NCI-H446 (cell line): ENCODE measurements at regions not wholly inside any gene's neighbourhood (a gene's known extent, or its start where the extent isn't known, plus 50 kb on each side); places are given as distances from the start of the nearest gene placed in this dataset.

ENCODE experiments used
- DNase-seq, 2 experiments: peaks; one replicate each; lab custom pipeline; 2025; lab: John Stamatoyannopoulos, UW

DNA sequence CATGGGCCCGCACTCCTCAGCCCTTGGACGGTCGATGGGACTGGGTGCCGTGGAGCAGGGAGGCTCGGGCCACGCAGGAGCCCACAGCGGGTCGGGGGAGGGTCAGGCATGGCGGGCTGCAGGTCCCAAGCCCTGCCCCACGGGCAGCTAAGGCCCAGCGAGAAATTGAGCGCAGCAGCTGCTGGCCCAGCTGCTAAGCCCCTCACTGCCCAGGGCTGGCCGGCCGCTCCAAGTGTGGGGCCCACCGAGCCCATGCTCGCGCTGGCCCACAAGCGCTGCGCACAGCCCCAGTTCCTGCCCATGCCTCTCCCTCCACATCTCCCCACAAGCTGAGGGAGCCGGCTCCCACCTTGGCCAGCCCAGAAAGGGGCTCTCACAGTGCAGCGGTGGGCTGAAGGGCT is 259.4 kb downstream of the VGLL3 start:
- DNase-seq = no peak

DNA sequence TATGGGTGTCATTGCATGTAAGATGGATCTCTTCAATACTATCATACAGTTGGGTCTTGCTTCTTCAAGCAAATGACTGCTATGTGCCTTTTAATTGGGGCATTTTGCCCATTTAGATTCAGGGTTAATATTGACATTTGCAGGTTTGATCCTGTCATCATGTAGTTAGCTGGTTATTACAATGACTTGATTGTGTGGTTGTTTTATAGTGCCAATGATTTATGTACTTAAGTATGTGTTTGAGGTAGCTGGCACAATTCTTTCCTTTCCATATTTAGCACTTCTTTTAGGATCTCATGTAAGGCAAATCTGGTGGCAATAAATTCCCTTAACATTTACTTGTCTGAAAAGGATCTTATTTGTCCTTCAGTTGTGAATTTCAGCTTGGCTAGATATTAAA is 267.5 kb downstream of the VGLL3 start:
- no peak for DNase-seq

DNA sequence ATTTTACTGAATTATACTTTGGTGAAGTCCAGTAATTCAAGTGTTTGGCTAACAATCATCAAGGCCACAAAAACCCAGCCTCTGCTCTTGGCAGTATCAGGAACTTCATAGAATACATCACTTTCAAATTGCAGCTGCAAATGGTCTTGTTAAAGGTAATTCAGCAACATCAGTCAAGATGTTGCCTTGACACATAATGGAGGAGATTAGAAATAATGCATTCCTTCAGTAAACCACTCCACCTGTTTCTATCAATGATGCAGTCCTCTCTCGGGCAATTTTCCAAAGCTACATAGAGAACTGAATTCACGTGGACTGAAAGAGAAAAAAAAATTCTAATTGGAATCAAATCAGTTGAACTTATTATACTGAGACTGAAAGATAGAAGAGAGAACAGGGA is 279.3 kb downstream of the VGLL3 start:
- DNase-seq = no peak

DNA sequence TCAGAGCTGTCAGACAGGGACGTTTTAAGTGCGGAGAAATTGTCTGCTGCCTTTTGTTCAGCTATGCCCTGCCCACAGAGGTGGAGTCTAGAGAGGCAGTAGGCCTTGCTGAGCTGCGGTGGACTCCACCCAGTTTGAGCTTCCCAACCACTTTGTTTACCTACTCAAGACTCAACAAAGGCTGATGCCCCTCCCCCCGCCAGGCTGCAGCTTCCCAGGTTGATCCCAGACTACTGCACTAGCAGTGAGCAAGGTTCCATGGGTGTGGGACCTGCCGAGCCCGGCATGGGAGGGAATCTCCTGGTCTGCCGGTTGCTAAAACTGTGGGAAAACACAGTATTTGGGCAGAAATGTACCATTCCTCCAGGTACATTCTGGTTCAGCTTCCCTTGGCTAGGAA is 282.1 kb downstream of the VGLL3 start:
- no peak for DNase-seq

DNA sequence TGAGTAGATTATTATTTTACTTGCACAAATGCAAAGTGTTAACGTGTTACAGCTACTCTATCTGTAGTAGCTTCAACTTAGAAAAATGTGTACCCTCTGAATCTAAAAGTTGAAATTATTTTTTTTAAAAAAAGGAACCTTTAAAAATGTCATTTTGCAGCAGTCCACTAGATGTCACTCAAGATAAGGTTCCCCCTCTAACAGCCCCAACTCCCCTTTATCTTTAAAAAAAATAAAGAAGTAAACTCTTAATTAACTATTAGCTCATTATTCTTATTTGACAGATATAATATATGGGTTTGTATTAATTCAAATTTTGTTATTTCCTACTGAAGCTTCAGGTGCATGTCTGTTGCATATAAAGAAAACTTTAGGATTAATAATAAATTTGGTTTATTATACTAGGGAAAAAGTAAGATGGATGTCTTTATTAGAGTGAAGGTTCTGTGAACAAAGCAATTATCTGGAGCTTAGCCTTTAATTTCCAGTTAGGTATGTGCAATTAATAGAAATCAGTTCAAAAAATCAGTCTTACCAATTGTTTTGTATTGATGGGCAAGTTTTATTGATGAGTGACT is 288.5 kb downstream of the VGLL3 start:
- DNase-seq = no peak

DNA sequence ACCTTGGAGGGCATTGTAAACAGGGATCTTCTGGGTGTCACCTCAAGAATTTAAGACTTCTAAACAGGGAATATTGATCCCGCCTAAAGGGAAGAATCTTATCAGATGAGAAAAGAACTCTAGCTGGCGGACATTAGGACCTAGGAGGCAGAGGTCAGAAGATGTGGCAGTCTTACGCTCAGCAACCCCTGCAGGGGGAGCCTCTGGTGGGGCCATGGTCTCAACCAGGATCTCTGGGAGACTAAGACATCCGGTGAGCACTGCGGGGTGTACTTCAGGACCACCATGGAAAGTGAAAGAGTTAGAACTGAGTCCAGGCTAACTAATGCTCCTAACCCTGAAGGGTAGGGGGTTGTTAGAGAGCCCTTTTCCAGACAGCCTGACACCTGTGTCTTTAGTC is 295.2 kb downstream of the VGLL3 start:
- DNase-seq = no peak

DNA sequence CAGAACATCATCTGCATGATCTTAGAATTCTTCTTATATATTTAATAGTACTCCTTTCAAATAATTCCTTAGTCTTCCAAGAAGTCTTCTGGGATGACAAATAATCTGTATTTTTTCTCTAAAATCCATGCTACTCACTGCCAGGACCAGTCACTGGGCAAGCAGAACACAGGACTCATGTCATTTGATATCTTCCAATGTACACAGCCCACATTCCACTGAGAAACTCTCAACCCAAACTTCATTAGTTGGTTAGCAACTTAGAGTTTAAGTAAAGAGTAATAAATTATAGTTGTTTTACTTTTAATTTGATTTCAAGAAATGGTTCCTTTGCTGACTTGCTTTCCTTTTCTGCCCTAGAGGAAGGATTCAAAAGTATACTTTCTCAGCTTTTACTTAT is 317.0 kb downstream of the VGLL3 start:
- no peak for DNase-seq

DNA sequence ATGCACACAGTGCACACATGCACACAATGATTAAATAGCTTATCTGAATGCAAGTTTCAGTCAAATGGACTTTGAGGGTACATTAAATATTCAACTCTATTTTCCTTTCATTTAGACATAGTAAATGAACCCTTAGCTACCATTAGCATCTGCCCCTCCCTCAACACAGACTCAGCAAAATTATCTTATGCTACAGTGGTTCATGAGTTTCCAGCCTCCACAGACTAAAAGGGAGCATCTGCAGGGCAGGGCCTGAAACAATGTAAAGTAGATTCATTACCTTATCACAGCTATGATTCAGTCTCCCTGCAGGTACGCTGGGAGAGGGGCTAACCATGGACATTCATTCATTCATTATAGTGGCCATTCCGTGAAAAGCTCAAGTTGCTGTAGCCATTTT is 329.1 kb downstream of the VGLL3 start:
- DNase-seq = no peak

DNA sequence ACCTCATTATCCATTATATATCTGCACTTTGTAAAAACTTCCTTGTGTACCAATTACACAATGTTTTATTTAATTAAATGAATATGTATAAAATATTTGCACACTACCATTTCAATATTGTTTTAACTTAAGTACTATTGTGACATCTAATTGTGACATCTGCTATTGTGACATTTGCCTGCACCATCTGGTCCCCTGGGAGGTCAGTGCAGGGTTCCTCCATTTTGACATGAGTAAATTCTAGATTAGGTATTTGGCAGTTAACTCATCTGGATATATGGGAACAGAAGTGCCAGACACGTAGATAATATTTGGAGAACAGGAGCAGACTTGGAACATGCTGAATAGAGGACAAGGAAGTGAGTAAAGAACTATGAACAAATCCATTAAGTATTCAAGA is 332.1 kb downstream of the VGLL3 start:
- no peak for DNase-seq

DNA sequence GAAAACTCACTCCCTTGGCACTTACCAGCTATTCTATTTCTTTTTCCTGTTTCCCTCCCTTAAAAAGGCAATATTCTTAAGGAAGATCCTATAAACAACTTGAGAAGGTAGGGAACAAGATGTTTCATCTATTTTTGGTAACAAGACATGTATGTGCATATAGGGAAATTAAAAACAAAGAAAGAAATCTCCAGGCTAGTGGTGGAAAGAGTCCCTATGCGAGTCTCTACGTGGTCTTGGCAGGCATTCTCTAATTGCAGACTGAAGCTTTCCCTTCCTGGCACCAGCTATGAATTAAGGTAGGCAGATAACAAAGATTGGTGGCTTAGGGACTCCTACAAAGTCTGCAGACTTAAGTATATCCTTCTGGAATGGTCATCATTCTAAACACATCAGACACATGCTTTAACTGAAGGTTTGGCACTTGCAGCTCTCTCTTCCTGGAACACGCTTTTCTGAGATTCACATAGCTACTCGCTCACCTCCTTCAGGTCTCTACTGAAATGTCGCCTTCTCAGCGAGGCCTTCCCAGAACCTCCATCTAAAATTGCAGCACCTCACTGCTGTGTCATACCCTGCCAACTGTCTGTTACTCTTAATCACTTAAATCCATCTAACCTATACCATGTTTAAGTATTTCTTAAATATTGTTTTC is 336.0 kb downstream of the VGLL3 start:
- DNase-seq = no peak

DNA sequence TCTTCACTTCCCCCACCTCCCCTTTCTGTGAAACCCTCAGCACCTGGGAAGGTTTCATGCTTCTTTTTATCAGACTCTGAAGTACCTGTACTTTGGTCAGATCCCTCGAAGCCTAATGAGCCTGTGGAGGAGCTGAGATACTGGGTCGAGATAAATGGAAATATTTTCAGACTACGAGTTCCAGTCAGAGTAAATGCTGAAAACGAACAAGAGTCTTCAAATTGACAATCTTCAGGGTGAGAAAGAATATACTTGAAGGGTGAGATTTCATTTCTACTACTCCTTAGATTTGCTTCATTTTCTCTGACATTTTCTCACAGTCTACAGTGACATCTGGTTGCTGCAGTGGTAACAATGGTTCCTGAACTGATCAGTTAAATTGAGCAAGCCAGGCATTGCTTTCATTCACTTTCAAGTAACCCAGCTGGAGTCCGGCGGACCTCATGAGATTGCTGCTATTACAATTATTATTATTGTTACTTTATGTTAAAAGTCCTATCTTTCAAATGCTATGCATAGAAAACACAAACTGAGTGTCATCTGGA is 337.2 kb downstream of the VGLL3 start:
- DNase-seq = no peak

DNA sequence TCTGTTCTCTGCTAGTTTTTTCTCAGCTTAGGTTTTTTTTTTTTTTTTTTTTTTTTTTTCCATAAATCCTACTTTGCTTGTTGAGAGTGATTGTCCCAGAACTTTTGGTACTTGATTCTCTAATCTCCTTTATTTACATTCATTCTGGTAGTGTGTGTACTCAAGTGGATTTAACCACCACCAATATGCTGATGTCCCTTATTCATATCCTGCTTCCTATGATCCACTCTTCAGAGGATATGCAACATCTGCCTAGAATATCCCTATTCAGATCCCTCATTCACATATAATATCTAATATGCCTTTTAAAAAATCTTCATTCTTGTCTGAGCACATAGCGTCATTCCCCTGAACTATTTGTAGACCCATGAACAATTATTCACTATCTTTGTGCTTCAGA is 342.9 kb downstream of the VGLL3 start:
- no peak for DNase-seq

DNA sequence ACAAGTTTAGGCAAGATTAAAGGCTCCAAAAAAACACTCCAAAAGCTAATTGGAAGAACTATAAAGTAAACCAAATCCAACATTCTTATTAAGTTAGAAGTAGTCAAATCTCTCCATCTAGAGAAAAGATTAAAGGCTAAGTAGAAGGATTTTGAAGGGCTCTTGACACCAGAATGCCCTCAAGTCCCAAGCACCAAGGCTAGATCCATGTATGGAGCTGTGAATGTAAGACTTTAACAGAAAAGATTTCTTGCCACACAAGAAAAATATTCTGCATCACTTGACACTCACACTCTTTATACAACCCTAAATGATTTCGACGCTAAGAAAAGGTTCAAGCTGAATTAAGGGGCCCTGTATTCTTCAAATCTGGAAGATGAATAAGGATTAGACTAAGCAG is 345.2 kb downstream of the VGLL3 start:
- DNase-seq = no peak

DNA sequence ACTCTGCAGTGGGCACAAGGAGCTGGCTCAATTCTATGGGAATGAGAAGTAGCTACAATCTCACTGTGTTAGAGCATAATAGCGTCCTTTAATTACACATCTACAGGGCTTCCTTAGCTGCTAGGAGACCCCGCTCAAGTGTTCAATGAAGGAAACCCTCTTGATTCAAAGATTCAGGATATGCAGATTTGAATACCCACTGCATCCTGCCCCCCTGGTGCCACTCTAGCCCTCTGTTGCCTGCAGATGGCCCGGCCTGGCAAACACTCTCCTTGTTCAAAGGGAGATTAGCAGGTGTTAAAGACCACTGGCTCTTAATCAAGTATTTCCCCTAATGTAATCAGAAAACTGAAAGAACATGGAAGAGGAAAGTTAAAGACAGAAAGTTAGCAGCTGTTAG is 356.6 kb downstream of the VGLL3 start:
- no peak for DNase-seq

DNA sequence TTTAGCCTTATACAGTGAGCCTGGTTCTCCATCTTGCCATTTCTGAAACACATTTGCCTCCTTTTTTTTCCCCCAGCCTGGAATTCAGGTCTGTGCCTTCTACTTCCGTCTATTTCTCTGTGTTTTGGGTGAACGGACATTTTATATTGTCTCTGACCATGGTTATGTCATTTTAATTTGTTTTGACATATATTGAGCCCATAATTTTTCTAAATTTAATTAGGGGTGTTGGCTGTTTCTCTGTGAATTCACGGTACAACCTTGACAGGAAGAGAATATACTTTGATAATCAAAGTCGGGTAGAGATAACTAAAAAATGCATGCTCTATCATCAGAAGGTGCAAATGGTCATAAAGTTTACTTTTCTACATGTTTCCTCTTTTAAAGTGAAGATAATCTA is 361.4 kb downstream of the VGLL3 start:
- DNase-seq = no peak

DNA sequence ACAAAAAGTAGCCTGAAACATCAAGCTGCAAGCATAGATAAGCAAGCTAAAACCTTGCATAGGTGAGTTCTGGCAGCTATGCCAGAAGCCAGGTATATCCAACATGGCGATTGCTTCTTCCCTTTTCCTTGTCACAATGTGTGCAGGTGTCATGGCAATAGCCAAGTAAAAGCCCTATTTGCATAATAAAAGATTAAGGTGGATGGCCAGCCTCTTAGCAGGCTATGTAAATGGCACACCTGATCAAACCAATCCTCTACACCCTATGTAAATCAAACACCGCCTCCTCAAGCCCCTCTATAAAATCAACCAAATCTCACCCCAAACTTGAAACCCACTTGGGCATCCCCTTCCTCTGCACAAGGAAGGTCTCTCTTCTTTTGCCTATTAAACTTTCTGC is 366.8 kb downstream of the VGLL3 start:
- DNase-seq = no peak

DNA sequence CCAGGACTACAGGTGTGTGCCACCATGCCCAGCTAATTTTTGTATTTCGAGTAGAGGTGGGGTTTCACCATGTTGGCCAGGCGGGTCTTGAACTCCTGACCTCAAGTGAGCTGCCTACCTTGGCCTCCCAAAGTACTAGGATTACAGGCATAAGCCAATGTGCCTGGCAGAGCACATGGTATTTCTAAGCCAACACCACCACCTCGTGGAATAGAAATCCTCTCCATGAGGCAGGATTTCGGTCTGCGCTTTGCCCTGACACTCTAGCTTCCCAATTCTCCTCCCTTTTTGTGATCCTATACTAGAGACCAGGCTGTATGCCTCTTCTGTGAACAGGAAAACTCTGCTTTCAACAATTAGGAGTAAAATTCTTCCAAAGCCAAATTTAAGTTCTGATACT is 372.2 kb downstream of the VGLL3 start:
- no peak for DNase-seq

DNA sequence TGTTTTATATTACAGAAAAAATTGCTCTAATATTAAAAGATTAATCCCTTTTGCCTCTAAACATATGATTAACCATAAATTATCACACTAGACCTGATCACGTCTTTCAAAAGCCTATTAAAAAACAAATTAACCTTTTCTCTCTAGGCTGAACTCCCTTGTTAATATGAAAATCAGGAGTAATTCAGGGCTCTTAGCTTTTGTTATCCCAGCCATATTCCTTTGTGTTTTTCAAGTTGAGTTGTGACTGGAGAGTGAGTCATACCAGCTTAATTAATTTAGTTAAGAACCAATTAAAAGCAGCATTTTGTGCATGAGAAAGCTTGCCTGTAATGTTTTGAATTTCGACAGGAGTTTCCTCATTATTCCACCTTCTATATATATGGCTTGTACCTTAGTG is 385.8 kb downstream of the VGLL3 start:
- DNase-seq = no peak

DNA sequence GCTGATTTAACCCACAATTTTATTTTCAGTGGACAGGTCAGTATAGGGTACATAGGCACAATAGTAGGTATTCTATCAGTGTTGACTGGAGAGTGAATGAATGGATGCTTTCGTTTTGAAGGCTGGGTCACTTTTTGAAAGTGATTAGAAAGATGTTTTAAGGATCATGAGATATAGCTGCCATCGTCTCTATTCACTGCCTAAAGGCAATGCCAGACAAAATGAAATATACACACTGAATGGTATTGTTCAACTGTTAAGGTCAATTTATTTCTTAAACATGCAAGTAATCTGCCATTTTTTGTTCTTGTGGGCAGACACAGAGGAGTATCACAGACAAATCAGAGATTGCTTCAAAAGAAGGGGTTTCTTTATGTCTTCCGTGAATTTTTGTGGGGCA is 395.3 kb downstream of the VGLL3 start:
- DNase-seq = no peak

DNA sequence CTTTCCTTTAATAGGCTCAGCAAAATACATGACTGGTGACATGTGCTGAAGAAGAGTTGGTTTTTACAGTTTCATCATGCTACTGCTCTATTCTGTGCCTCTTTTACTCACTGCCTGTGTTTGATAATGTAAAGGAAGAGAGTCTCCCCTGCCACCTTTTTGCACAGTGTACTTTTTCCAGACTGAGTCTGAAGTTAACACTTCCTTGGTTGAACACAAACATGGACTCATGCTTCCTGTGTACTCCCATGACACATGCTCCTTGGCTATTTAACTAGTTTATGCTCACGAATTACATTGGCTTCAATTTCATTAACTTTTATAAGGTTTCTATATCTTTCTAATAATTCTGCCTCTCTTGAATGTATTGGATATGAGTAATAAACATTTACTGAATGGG is 396.1 kb downstream of the VGLL3 start:
- DNase-seq = no peak

DNA sequence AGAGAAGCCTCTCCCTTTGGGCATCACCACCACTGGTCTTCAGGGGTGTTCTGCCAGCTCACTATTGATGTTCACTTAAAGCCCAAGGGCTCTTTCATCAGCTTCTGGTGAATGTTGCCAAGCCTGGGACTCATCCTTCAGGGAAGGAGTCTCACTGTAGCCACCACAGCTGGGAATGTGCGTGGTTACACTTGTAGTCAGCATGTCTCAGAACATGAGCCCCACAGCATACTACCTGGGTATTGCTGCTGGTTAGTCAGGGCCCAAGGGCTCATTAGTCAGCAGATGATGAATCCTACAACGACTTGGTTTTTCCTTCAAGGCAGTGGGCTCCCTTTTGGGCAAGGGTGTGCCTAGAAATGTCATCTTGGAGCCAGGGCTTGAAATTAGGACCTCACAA is 412.9 kb downstream of the VGLL3 start:
- DNase-seq = no peak

DNA sequence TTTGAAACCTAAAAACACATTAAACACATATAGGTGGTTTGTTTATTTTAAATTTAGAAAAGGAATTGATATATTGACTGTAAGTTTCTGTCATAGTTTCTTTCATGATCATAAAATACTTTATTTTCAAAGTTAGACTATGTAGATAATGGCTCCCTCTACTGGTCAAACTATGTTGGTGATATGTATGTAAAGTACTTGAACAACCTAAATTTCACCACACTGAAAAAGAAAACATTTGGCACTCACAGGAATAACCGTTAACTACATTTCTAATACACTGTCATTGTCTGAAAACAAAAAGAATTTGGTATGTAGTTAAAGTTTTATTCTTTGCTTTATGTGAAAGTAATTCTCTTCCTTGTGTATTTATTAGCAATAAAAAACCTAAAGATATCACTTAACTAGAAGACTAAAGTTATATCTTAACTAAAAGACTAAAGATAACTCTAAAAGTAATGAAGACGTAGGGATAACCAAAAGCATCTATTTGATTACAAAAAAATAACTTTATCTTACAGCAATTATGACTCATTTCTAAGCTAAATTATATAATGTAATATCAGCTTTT is 427.5 kb downstream of the VGLL3 start:
- peak in 1 of 2 experiments; percentile 50 for DNase-seq

DNA sequence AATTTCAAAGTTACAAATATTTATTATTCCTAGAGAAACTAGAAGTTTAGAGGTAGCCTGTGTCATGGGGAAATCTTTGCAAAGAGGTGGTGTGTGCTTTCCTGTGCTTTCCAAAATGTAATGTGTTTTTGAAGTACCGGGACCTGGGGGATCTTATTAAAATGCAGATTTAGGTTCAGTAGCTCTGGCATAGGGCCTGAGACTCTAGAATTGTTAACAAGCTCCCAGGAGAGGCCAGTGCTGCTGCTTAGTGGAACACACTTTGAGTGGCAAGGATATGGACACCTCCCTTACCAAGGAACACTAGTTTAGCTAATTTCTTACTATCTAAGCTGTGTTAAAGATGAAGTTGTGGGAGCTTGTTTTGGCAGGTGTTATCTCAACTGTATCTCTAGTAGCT is 428.9 kb downstream of the VGLL3 start:
- no peak for DNase-seq

DNA sequence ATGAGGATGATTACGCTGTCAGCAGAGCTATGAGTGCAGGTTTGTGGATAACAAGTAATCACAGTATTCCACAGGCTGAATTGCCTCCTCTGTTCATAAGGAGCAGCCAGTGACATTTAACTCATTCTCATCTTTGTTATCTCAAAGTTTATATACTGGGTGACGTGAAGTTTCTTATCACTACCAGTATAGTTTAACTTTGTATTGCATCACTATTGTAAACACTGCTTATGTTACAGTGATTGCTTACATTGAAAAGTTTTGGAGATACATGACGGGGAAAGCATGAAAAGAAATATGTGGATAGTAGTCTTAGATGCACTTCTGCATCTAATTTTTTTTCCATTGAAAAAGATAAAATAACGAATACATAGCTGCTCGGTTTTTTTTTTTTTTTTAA is 429.7 kb downstream of the VGLL3 start:
- DNase-seq = no peak
